H9 (cell line): ENCODE measurements at regions not wholly inside any gene's neighbourhood (a gene's known extent, or its start where the extent isn't known, plus 50 kb on each side); places are given as distances from the start of the nearest gene placed in this dataset.

ENCODE experiments used
- DNase-seq: peaks from one replicate; pipeline ENCODE4 v3.0.0-alpha.2; 2017
- H2AFZ ChIP-seq: one replicate; pipeline ENCODE4 v1.6.1; 2013; ENCODE audit warnings: mild to moderate bottlenecking, low read length, control low read depth, moderate library complexity
- H2AK5ac ChIP-seq: 2 replicates; pipeline ENCODE4 v1.6.1; 2013; ENCODE audit warnings: low read length, control low read depth, mixed read lengths; ENCODE audit not compliant: insufficient read length
- H2BK120ac ChIP-seq: one replicate; pipeline ENCODE4 v1.6.1; 2013; ENCODE audit warnings: low read depth, mild to moderate bottlenecking, low read length, control low read depth, inconsistent platforms; ENCODE audit not compliant: poor library complexity, severe bottlenecking
- H2BK12ac ChIP-seq: 2 replicates; pipeline ENCODE4 v1.6.1; 2013; ENCODE audit warnings: low read length, control low read depth, mixed read lengths, low read depth; ENCODE audit not compliant: insufficient read length
- H2BK15ac ChIP-seq: 2 replicates; pipeline ENCODE4 v1.6.1; 2013; ENCODE audit warnings: low read depth, low read length, control low read depth
- H2BK20ac ChIP-seq: one replicate; pipeline ENCODE4 v1.6.1; 2013; ENCODE audit warnings: low read depth, mild to moderate bottlenecking, low read length, control low read depth, inconsistent platforms; ENCODE audit not compliant: poor library complexity, severe bottlenecking
- H2BK5ac ChIP-seq: 2 replicates; pipeline ENCODE4 v1.6.1; 2013; ENCODE audit warnings: low read length, control low read depth, mixed read lengths; ENCODE audit not compliant: insufficient read length
- H3K14ac ChIP-seq: 2 replicates; pipeline ENCODE4 v1.6.1; 2013; ENCODE audit warnings: low read length, control low read depth; ENCODE audit not compliant: insufficient read depth
- H3K18ac ChIP-seq: 2 replicates; pipeline ENCODE4 v1.6.1; 2013; ENCODE audit warnings: low read depth, mild to moderate bottlenecking, mixed read lengths, low read length, control low read depth; ENCODE audit not compliant: insufficient read length
- H3K23ac ChIP-seq: 2 replicates; pipeline ENCODE4 v1.6.1; 2013; ENCODE audit warnings: low read length, control low read depth, mixed read lengths, low read depth; ENCODE audit not compliant: insufficient read length
- H3K23me2 ChIP-seq: 2 replicates; pipeline ENCODE4 v1.6.1; 2013; ENCODE audit warnings: low read depth, mild to moderate bottlenecking, mixed read lengths, low read length, control low read depth; ENCODE audit not compliant: insufficient read length, poor library complexity, severe bottlenecking
- H3K27ac ChIP-seq: 2 replicates; pipeline ENCODE4 v1.5.1; 2013; ENCODE audit warnings: low read length, control low read depth, mixed read lengths, low read depth; ENCODE audit not compliant: insufficient read length
- H3K27me3 ChIP-seq: 2 replicates; pipeline ENCODE4 v1.6.1; 2013; ENCODE audit warnings: low read length, control low read depth, inconsistent platforms; ENCODE audit not compliant: insufficient read depth
- H3K4ac ChIP-seq: 2 replicates; pipeline ENCODE4 v1.6.1; 2013; ENCODE audit warnings: low read depth, mild to moderate bottlenecking, control low read depth, inconsistent platforms, low read length, moderate library complexity
- H3K4me1 ChIP-seq: 2 replicates; pipeline ENCODE4 v1.6.1; 2013; ENCODE audit warnings: low read length, control low read depth, inconsistent platforms; ENCODE audit not compliant: insufficient read depth
- H3K4me2 ChIP-seq: 2 replicates; pipeline ENCODE4 v1.6.1; 2013; ENCODE audit warnings: low read length, control low read depth, mixed read lengths; ENCODE audit not compliant: insufficient read length, insufficient read depth
- H3K56ac ChIP-seq: 2 replicates; pipeline ENCODE4 v1.6.1; 2013; ENCODE audit warnings: low read depth, mild to moderate bottlenecking, mixed read lengths, low read length, control low read depth; ENCODE audit not compliant: insufficient read length
- H3K79me1 ChIP-seq: 2 replicates; pipeline ENCODE4 v1.6.1; 2013; ENCODE audit warnings: low read depth, mild to moderate bottlenecking, moderate library complexity, low read length, control low read depth, inconsistent platforms; ENCODE audit not compliant: insufficient read depth, poor library complexity, severe bottlenecking
- H3K79me2 ChIP-seq: 2 replicates; pipeline ENCODE4 v1.6.1; 2013; ENCODE audit warnings: low read length, control low read depth, inconsistent platforms; ENCODE audit not compliant: insufficient read depth
- H3K9ac ChIP-seq: 2 replicates; pipeline ENCODE4 v1.6.1; 2013; ENCODE audit warnings: low read length, control low read depth, mixed read lengths; ENCODE audit not compliant: insufficient read length; ENCODE audit errors: extremely low read depth
- H3K9me3 ChIP-seq: one replicate; pipeline ENCODE4 v1.6.1; 2013; ENCODE audit warnings: low read depth, low read length, inconsistent platforms; ENCODE audit not compliant: control insufficient read depth
- H3T11ph ChIP-seq: one replicate; pipeline ENCODE4 v1.6.1; 2013; ENCODE audit warnings: mild to moderate bottlenecking, low read length, control low read depth, inconsistent platforms
- H4K20me1 ChIP-seq: one replicate; pipeline ENCODE4 v1.6.1; 2013; ENCODE audit not compliant: control insufficient read depth, insufficient read length, insufficient read depth
- H4K5ac ChIP-seq: 2 replicates; pipeline ENCODE4 v1.6.1; 2013; ENCODE audit warnings: low read depth, mild to moderate bottlenecking, mixed read lengths, low read length, control low read depth; ENCODE audit not compliant: insufficient read length
- H4K8ac ChIP-seq: replicated peaks from 2 replicates; pipeline ENCODE4 v1.6.1; 2013; ENCODE audit warnings: low read length, control low read depth, mixed read lengths, low read depth; ENCODE audit not compliant: insufficient read length
- H4K91ac ChIP-seq: 2 replicates; pipeline ENCODE4 v1.6.1; 2013; ENCODE audit warnings: low read depth, mild to moderate bottlenecking, moderate library complexity, mixed read lengths, low read length, control low read depth; ENCODE audit not compliant: insufficient read length
- H3K27ac Mint-ChIP-seq, 3 experiments: 2 replicates in 2 of 3; 3 replicates in 1 of 3; pipeline ENCODE4 v1.8.0; 2020 to 2021; ENCODE audit warnings: mixed read lengths in 3 of 3, mild to moderate bottlenecking in 1 of 3, moderate library complexity in 1 of 3
- H3K27me3 Mint-ChIP-seq: 2 replicates; pipeline ENCODE4 v1.8.0; 2021; ENCODE audit warnings: low read depth, mild to moderate bottlenecking, moderate library complexity, mixed read lengths
- H3K36me3 Mint-ChIP-seq, 3 experiments: 2 replicates in 2 of 3; 3 replicates in 1 of 3; pipeline ENCODE4 v1.8.0; 2020 to 2021; ENCODE audit warnings: low read depth in 3 of 3, mixed read lengths in 3 of 3; ENCODE audit not compliant: insufficient read depth in 1 of 3
- H3K4me1 Mint-ChIP-seq, 2 experiments: 2 replicates each; pipeline ENCODE4 v1.8.0; 2020; ENCODE audit warnings: mixed read lengths in 2 of 2
- H3K4me3 Mint-ChIP-seq, 2 experiments: 2 replicates in 1 of 2; 3 replicates in 1 of 2; pipeline ENCODE4 v1.8.0; 2020 to 2021; ENCODE audit warnings: mild to moderate bottlenecking in 2 of 2, mixed read lengths in 2 of 2, moderate library complexity in 1 of 2
- H3K9me3 Mint-ChIP-seq, 2 experiments: 2 replicates in 1 of 2; 3 replicates in 1 of 2; pipeline ENCODE4 v1.8.0; 2020; ENCODE audit warnings: mild to moderate bottlenecking in 2 of 2, mixed read lengths in 2 of 2, moderate library complexity in 1 of 2
- whole genome bisulfite sequencing: extraction: QIAGEN DNeasy Blood & Tissue Kit; methylation state at CpG from one replicate; pipeline ENCODE4 v1.1.7; 2013; ENCODE audit warnings: missing lambda C conversion rate, low lambda C conversion rate, mixed read lengths; ENCODE audit not compliant: insufficient read length; ENCODE audit errors: extremely low coverage; 5-methylcytosine and 5-hydroxymethylcytosine counted together
- TF ChIP-seq, protein P1 (sequence below): fragments of 200-600 bp; sonication (generic); conservative IDR thresholded peaks from 3 replicates; pipeline ENCODE4 v1.8.0; 2021; ENCODE audit warnings: antibody characterized with exemption, mild to moderate bottlenecking

- Histone ChIP-seq H3K79me2 (no peaks in the 10 kb centered on the region), H3K23me2 (no peaks in the 10 kb centered on the region), H3K23ac (no peak overlapping the region), H3T11ph (no peak overlapping the region), H3K79me1 (no peaks in the 10 kb centered on the region), H4K5ac (no peak overlapping the region), H3K14ac (no peak overlapping the region), H3K4me1 (no peaks in the 10 kb centered on the region), H2BK5ac (no peak overlapping the region), H3K18ac (no peak overlapping the region), H2BK12ac (no peak overlapping the region), H3K9me3 (no peaks in the 10 kb centered on the region), H2AFZ (no peak overlapping the region), H3K27ac (no peak overlapping the region), H2BK20ac (no peak overlapping the region), H2BK120ac (no peak overlapping the region), H2BK15ac (no peak overlapping the region), H3K4ac (no peak overlapping the region), H3K4me2 (no peak overlapping the region), H3K9ac (no peak overlapping the region), H4K91ac (no peak overlapping the region), H4K8ac (no peak overlapping the region), H3K56ac (no peak overlapping the region), H4K20me1 (no peaks in the 10 kb centered on the region), H3K27me3 (no peaks in the 10 kb centered on the region), H2AK5ac (no peak overlapping the region)
- H3K4me1 Mint-ChIP-seq: 0 out of 4 replicates have a peak, but pooled peaks cover 0 to 4% of the 10 kb centered on the region in 2 experiments
- no peak overlapping the region for H3K27ac Mint-ChIP-seq
- DNase-seq: no peak
- WGBS: no CpG with 5 or more reads among the region's 1 CpG
- H3K4me3 Mint-ChIP-seq: no peak overlapping the region
- TF ChIP-seq, protein P1, sequence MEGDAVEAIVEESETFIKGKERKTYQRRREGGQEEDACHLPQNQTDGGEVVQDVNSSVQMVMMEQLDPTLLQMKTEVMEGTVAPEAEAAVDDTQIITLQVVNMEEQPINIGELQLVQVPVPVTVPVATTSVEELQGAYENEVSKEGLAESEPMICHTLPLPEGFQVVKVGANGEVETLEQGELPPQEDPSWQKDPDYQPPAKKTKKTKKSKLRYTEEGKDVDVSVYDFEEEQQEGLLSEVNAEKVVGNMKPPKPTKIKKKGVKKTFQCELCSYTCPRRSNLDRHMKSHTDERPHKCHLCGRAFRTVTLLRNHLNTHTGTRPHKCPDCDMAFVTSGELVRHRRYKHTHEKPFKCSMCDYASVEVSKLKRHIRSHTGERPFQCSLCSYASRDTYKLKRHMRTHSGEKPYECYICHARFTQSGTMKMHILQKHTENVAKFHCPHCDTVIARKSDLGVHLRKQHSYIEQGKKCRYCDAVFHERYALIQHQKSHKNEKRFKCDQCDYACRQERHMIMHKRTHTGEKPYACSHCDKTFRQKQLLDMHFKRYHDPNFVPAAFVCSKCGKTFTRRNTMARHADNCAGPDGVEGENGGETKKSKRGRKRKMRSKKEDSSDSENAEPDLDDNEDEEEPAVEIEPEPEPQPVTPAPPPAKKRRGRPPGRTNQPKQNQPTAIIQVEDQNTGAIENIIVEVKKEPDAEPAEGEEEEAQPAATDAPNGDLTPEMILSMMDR: no peak
- no peaks in the 10 kb centered on the region for H3K27me3 Mint-ChIP-seq
- H3K36me3 Mint-ChIP-seq: no peaks in the 10 kb centered on the region
- H3K9me3 Mint-ChIP-seq: no peaks in the 10 kb centered on the region
Observed at GRCh38 chr14:34050606-34051005, 99.7 kb upstream of the EGLN3 start.
